ENCODE measurements at regions not wholly inside any gene's neighbourhood (a gene's known extent, or its start where the extent isn't known, plus 50 kb on each side); places are given as distances from the start of the nearest gene placed in this dataset.

DNA sequence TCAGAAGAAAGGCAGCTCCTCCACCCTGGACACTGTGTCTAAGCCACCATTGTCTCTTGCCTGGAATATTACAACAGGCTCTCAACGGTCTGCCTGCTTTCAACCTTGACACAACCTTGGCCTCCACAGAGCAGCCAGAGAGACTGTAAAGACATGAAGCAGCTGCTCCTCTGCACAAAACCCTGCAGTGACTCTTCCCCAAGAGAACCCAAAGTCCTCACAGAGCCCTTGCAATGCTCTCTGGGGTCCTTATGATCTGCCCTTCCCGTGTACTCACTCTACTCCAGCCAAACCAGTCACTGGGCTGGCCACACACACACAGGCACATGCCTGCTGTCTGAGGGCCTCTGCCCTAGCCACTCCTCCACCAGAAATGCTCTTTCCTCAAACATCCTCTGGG is 75.9 kb upstream of the CPEB2 start:
- Histone ChIP-seq H3K4me3 (ENCODE audit: low read depth, low read length) (no peak overlapping the region), H2BK12ac (ENCODE audit: low read length) (no peak overlapping the region), H3K79me1 (ENCODE audit: low read length) (no peaks in the 10 kb centered on the region), H3K23ac (ENCODE audit: low read length) (no peak overlapping the region), H3K4me1 (ENCODE audit: control insufficient read depth in 1 of 2, insufficient read depth in 2 of 2, low read length in 2 of 2) (no peaks in the 10 kb centered on the region), H3K9ac (ENCODE audit: low read length) (no peak overlapping the region), H3K27me3 (ENCODE audit: insufficient read depth, low read length) (no peaks in the 10 kb centered on the region), H2AK5ac (ENCODE audit: low read length) (no peak overlapping the region), H4K8ac (ENCODE audit: low read depth, low read length) (no peak overlapping the region), H3K4ac (ENCODE audit: low read depth, low read length) (no peak overlapping the region), H2AFZ (ENCODE audit: insufficient read depth, low read length, poor library complexity) (no peak overlapping the region), H3K14ac (ENCODE audit: low read length) (no peak overlapping the region), H3K27ac (ENCODE audit: low read depth, low read length) (no peak overlapping the region), H3K4me2 (ENCODE audit: low read length) (no peak overlapping the region), H2BK120ac (ENCODE audit: insufficient read depth, low read length, poor library complexity) (no peak overlapping the region), H3K18ac (ENCODE audit: low read length) (no peak overlapping the region), H4K91ac (ENCODE audit: low read depth, low read length) (no peak overlapping the region), H3K36me3 (ENCODE audit: control insufficient read depth in 1 of 2, insufficient read depth in 2 of 2, low read length in 2 of 2) (no peaks in the 10 kb centered on the region), H4K12ac (ENCODE audit: low read depth, low read length) (no peak overlapping the region), H3K79me2 (ENCODE audit: control insufficient read depth, insufficient read depth, low read length, poor library complexity) (no peaks in the 10 kb centered on the region), H2BK5ac (ENCODE audit: low read depth, low read length, poor library complexity) (no peak overlapping the region), H3K9me3 (ENCODE audit: insufficient read depth, low read depth, low read length) (no peaks in the 10 kb centered on the region)
- no CpG with 5 or more reads among the region's 2 CpGs for WGBS (ENCODE audit: extremely low coverage, insufficient coverage, insufficient read length)
- DNase-seq = no peak

DNA sequence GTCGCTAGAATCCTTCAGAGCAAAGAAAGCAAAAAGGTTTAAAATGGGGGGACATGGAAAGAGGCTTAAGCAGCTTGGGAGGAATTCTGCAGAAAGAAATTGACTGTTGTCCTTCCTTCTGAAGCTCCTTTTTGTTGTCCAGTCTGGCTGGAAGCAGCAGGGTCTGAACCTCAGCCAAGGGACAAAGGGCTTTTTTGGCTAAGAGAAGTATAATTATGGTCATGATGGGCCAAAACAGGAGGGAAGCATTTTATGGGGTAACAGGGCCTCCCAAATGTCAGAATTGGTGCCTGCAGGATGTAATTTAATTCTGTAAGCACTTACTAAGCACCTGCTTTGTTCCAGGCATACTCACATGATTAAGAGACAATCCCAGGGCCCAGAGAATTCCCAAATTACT is 74.2 kb upstream of the CPEB2 start:
- Histone ChIP-seq H3K36me3 (ENCODE audit: control insufficient read depth in 1 of 2, insufficient read depth in 2 of 2, low read length in 2 of 2) (no peaks in the 10 kb centered on the region), H3K4ac (ENCODE audit: low read depth, low read length) (no peak overlapping the region), H4K91ac (ENCODE audit: low read depth, low read length) (no peak overlapping the region), H2BK5ac (ENCODE audit: low read depth, low read length, poor library complexity) (no peak overlapping the region), H4K12ac (ENCODE audit: low read depth, low read length) (no peak overlapping the region), H2AFZ (ENCODE audit: insufficient read depth, low read length, poor library complexity) (no peak overlapping the region), H3K9ac (ENCODE audit: low read length) (no peak overlapping the region), H3K27ac (ENCODE audit: low read depth, low read length) (no peak overlapping the region), H3K4me1 (ENCODE audit: control insufficient read depth in 1 of 2, insufficient read depth in 2 of 2, low read length in 2 of 2) (no peaks in the 10 kb centered on the region), H3K4me3 (ENCODE audit: low read depth, low read length) (no peak overlapping the region), H2BK12ac (ENCODE audit: low read length) (no peak overlapping the region), H3K14ac (ENCODE audit: low read length) (no peak overlapping the region), H2AK5ac (ENCODE audit: low read length) (no peak overlapping the region), H3K79me1 (ENCODE audit: low read length) (no peaks in the 10 kb centered on the region), H4K8ac (ENCODE audit: low read depth, low read length) (no peak overlapping the region), H3K23ac (ENCODE audit: low read length) (no peak overlapping the region), H3K9me3 (ENCODE audit: insufficient read depth, low read depth, low read length) (no peaks in the 10 kb centered on the region), H2BK120ac (ENCODE audit: insufficient read depth, low read length, poor library complexity) (no peak overlapping the region), H3K4me2 (ENCODE audit: low read length) (no peak overlapping the region), H3K79me2 (ENCODE audit: control insufficient read depth, insufficient read depth, low read length, poor library complexity) (no peaks in the 10 kb centered on the region), H3K27me3 (ENCODE audit: insufficient read depth, low read length) (no peaks in the 10 kb centered on the region), H3K18ac (ENCODE audit: low read length) (no peak overlapping the region)
- WGBS (ENCODE audit: extremely low coverage, insufficient coverage, insufficient read length) = no CpG with 5 or more reads among the region's 1 CpG
- no peak for DNase-seq

DNA sequence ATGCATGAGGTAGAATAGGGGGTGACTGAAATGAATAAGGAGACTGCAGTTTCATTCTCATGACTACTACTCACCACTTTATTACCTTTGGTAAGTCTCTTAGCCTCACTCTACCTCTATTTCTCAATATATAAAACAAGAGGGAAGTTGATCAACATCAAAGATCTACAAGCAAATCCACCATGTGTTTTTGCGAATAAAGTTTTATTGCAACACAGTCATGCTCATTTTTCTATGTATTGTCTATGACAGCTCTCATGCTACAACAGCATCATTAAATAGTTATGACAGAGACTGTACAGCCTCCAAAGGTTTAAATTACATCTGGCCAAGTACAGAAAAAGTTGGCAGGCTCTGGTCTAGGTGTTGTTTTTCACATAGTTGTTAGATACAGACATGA is 72.6 kb upstream of the CPEB2 start:
- Histone ChIP-seq H3K4me2 (ENCODE audit: low read length) (no peak overlapping the region), H4K91ac (ENCODE audit: low read depth, low read length) (no peak overlapping the region), H2BK120ac (ENCODE audit: insufficient read depth, low read length, poor library complexity) (no peak overlapping the region), H3K14ac (ENCODE audit: low read length) (no peak overlapping the region), H3K27me3 (ENCODE audit: insufficient read depth, low read length) (no peaks in the 10 kb centered on the region), H3K4me1 (ENCODE audit: control insufficient read depth in 1 of 2, insufficient read depth in 2 of 2, low read length in 2 of 2) (no peaks in the 10 kb centered on the region), H2BK12ac (ENCODE audit: low read length) (no peak overlapping the region), H3K79me1 (ENCODE audit: low read length) (no peaks in the 10 kb centered on the region), H3K36me3 (ENCODE audit: control insufficient read depth in 1 of 2, insufficient read depth in 2 of 2, low read length in 2 of 2) (no peaks in the 10 kb centered on the region), H3K9me3 (ENCODE audit: insufficient read depth, low read depth, low read length) (no peaks in the 10 kb centered on the region), H2AFZ (ENCODE audit: insufficient read depth, low read length, poor library complexity) (no peak overlapping the region), H3K9ac (ENCODE audit: low read length) (no peak overlapping the region), H3K4me3 (ENCODE audit: low read depth, low read length) (no peak overlapping the region), H3K27ac (ENCODE audit: low read depth, low read length) (no peak overlapping the region), H2AK5ac (ENCODE audit: low read length) (no peak overlapping the region), H4K12ac (ENCODE audit: low read depth, low read length) (no peak overlapping the region), H4K8ac (ENCODE audit: low read depth, low read length) (no peak overlapping the region), H3K79me2 (ENCODE audit: control insufficient read depth, insufficient read depth, low read length, poor library complexity) (no peaks in the 10 kb centered on the region), H2BK5ac (ENCODE audit: low read depth, low read length, poor library complexity) (no peak overlapping the region), H3K23ac (ENCODE audit: low read length) (no peak overlapping the region), H3K18ac (ENCODE audit: low read length) (no peak overlapping the region), H3K4ac (ENCODE audit: low read depth, low read length) (no peak overlapping the region)
- no CpG with 5 or more reads among the region's 1 CpG for WGBS (ENCODE audit: extremely low coverage, insufficient coverage, insufficient read length)
- DNase-seq = no peak

DNA sequence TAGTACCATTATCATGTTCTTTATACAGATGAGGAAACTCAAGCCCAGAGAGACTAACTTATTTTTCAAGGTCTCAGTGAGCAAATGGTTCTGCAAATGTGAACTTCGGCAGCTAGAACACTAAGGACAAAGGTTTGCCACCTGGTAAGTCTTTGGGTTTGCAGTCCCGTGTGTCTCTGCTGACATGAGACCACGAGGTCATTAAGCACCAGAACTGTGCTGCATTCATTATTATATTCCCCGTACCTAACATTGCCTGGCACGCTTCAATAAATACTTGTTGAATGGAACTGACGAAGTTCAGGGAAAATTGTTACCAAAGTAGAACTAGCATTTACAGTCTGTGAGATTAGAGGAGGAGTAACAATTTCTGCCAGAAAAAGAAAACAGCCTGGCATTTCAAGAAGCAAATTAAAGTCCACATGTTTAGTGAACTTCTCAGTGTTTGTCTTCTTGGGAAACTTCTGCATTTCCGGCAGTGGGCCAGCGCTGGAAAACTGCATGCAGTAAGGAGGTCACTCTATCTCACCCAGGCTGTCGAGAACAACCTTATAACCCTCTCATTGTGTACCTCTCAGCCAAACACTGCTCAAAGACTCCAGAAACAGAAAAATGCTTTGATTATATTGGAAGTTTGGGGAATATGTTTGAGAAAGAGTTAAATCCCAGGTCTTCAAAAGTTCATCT is 67.4 kb upstream of the CPEB2 start:
- Histone ChIP-seq H4K12ac (ENCODE audit: low read depth, low read length) (no peak overlapping the region), H4K8ac (ENCODE audit: low read depth, low read length) (no peak overlapping the region), H3K27ac (ENCODE audit: low read depth, low read length) (no peak overlapping the region), H3K18ac (ENCODE audit: low read length) (no peak overlapping the region), H2BK120ac (ENCODE audit: insufficient read depth, low read length, poor library complexity) (no peak overlapping the region), H3K4me3 (ENCODE audit: low read depth, low read length) (no peak overlapping the region), H2AFZ (ENCODE audit: insufficient read depth, low read length, poor library complexity) (no peak overlapping the region), H3K79me2 (ENCODE audit: control insufficient read depth, insufficient read depth, low read length, poor library complexity) (no peaks in the 10 kb centered on the region), H3K79me1 (ENCODE audit: low read length) (no peaks in the 10 kb centered on the region), H2BK5ac (ENCODE audit: low read depth, low read length, poor library complexity) (no peak overlapping the region), H2AK5ac (ENCODE audit: low read length) (no peak overlapping the region), H3K9me3 (ENCODE audit: insufficient read depth, low read depth, low read length) (no peaks in the 10 kb centered on the region), H3K27me3 (ENCODE audit: insufficient read depth, low read length) (no peaks in the 10 kb centered on the region), H3K4ac (ENCODE audit: low read depth, low read length) (no peak overlapping the region), H3K4me2 (ENCODE audit: low read length) (no peak overlapping the region), H4K91ac (ENCODE audit: low read depth, low read length) (no peak overlapping the region), H2BK12ac (ENCODE audit: low read length) (no peak overlapping the region), H3K4me1 (ENCODE audit: control insufficient read depth in 1 of 2, insufficient read depth in 2 of 2, low read length in 2 of 2) (no peaks in the 10 kb centered on the region), H3K14ac (ENCODE audit: low read length) (no peak overlapping the region), H3K9ac (ENCODE audit: low read length) (no peak overlapping the region), H3K23ac (ENCODE audit: low read length) (no peak overlapping the region), H3K36me3 (ENCODE audit: control insufficient read depth in 1 of 2, insufficient read depth in 2 of 2, low read length in 2 of 2) (no peaks in the 10 kb centered on the region)
- DNase-seq = no peak
- no CpG with 5 or more reads among the region's 9 CpGs for WGBS (ENCODE audit: extremely low coverage, insufficient coverage, insufficient read length)

Measured in trophoblast cell (in vitro differentiated cells and primary cell).